ENCODE measurements at regions not wholly inside any gene's neighbourhood (a gene's known extent, or its start where the extent isn't known, plus 50 kb on each side); places are given as distances from the start of the nearest gene placed in this dataset.

DNA sequence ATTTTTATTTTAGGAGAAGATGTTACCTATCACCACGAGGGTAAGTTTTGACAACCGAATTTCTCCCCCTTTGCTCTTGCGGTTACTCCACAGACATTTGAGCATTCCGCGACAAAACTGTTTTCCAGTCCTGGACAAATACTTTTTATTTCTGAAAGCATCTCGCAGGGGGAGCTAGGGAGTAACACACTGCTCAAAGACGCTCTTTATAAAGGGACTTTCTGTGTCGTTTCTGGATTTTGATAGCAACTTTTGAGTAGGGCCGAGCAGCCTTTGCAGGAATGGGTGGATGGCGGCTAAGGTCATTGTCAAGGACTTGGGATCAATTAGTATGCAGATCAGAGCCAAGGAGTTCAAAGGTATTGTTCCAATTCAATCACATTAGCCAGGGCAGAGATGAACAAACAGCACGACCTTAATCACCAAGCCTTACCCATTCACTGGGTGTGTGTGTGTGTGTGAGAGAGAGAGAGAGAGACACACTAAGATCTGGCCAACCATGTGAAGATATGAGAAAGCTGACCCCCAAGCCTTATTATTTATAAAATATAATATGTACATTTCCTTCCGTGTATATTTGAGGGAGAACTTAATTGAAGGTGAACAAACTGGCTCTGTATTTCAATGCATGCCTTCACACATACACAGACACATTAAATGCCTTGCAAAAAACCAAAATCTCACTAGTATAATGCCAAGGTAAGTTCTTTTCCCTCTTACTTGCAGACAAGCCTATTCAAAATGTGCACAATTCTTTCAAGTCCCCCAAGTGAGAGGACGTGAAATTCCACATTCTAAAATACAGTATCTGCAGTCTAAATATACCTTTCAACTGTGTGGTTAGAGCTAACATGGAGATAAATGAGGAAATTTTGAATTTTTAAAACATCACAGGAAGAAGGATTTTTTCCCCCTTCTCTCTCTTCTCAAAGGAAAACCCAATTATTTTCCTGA is 613.8 kb downstream of the VRK1 start:
- no peak for DNase-seq

- DNase-seq = no peak
These were observed 614.9 kb downstream of the VRK1 start for GRCh38 chr14:97411938-97412612.

DNA sequence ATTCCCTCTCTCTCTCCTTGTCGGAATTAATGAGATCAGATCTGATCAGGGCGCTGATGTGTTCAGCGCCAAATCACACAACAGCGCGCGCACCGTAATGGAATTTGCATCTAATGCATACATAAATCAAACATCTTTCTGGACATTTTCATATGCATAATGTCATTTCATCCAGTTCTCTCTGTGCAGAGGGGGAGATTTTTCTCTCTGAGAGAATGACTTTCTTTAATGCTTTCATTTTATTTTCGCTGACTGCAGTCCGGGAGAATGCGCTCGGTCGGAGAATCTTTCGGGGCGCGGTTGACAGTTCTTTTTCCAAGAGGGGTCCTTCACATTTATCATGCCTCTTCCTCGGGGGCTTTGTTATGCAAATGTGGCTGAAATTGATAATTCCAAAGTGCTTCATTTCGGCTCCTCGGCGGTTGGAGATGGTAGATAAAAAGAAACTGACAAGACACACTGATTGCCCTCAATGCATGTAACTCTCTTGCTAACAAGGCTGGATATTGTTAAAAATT is 615.9 kb downstream of the VRK1 start:
- DNase-seq = no peak

GRCh38 chr14:97413966-97414717 is 617.0 kb downstream of the VRK1 start:
- no peak for DNase-seq

DNA sequence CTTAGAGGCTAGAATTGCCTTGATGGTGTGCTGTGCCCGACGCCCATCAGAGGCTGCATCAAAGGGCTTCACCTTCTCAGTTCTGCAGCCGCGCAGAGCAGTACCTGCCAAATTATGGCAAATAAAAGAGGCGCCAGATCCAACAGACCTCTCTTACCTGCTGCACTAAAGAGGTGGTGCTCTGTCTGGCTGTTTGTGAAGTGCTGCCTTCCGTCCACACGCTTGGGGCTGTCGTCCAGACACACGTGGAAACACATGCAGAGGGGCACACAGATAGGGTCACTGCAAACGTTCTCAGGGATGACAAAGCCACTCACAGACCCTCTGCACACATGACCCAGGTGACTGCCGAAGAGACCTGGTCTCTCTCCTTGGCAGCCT is 617.5 kb downstream of the VRK1 start:
- no peak for DNase-seq

DNA sequence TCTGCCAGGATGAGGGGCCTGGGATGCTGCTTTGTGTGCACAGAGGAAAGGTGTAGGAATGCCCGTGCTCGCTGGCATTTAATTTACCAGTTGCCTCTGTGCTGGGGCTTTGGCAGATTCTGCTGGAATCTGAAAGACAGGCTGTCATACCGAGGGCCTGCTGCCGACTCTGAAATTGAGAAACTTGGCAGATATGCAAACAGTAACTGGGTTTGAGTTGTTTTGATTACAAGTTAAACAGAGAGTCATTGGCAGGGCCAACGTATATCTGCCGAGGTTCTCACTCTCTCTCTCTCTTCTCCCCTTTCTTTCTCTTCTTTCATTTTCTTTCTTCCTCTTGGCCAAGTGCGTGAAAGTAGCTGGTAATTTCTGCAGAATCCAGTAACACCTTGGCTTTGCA is 618.7 kb downstream of the VRK1 start:
- no peak for DNase-seq

DNA sequence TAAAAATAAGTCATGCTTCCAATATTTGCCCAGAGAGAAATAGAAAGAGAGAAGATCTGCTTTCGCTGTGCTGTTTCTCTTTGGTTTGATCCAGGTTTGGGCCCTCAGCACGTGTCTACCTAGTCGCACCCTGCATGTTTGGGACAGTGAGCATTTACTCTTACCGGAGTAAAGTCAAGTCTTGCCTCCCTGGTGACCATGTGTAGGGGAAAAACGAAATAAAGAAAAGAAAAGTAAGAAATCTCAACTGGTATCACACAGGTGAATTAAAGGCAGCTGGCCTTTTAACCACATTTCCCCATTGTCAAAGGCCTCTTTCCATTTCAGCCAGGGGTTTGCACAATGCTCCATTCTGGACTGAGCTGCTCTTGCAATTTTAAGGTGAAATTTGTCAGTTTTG is 619.4 kb downstream of the VRK1 start:
- no peak for DNase-seq

DNA sequence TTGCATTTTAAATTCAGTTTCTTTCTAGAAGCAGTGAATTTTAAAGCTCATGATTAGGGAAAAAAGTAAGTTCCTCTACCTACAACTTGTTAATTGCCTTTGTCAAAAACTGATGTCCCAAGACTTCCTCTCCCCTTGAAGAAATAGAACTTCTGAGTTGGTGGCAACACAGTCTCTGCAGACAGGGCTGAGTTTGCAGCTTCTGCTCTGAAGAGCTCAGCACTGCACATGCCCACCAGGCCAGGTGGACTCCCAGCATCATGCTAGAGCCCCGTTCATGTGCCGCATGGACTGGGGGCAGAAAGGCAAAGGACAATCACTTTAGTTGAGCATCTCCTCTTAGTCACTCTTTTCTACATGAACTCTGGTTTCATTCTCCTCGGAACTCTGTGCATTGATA is 620.1 kb downstream of the VRK1 start:
- no peak for DNase-seq

DNA sequence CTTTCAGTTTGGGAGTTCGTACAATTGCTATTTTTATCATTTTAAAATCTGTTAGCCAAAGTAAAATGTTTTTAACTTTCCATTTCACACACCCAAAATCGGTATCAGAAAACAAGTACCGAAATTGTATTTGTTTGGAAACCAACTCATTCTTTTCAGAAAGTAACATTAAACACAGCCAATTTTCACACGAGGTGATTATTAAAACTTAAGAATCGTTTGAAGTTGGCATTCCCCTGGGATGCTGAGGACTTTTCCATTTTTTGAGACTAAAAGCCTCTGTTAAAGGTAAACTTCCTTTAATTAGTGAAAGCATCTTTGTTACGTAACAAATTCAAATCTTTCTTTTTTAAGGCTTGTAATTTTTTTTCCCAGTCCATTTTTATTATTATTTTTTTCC is 623.0 kb downstream of the VRK1 start:
- no peak for DNase-seq

DNA sequence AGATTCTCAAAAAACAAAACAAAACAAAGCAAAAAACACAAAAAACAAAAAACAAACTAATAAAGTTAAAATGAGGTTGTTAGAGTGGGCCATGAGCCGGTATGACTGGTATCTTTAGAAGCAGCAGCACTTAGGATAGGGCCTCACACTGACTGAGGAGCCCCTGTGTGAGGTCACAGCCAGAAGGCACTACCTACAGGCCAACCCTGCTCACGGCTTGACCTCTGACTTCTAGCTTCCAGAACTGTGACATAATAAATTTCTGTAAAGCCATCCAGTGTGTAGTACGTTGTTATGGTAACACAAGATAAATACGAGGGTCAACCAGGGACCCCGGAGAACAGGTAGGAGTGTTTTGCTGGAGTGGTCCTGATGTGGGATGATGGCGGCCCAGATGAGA is 629.6 kb downstream of the VRK1 start:
- no peak for DNase-seq

- no peak for DNase-seq
These were observed 631.7 kb downstream of the VRK1 start for GRCh38 chr14:97428808-97429440.

DNA sequence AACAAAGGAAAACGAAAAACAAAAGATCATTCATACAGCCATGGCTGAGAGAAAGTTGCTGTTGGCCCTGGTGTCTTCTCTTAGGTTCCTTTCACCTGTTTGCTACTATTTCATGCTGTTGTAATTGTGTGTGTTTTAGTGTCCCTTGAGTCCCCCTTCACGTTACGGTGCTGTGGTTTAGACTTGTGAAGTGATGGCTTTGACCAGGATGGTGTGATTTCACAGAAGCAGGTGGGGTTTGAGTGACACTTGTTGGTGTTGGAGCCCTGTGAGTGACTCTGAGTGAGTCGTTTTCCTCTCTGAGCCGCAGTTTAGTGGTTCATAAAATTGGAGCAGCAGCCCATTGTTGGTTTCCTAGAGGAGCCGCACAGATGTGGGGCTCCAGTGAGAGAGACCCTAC is 635.4 kb downstream of the VRK1 start:
- no peak for DNase-seq

GRCh38 chr14:97441740-97442362 is 644.7 kb downstream of the VRK1 start:
- DNase-seq = no peak

DNA sequence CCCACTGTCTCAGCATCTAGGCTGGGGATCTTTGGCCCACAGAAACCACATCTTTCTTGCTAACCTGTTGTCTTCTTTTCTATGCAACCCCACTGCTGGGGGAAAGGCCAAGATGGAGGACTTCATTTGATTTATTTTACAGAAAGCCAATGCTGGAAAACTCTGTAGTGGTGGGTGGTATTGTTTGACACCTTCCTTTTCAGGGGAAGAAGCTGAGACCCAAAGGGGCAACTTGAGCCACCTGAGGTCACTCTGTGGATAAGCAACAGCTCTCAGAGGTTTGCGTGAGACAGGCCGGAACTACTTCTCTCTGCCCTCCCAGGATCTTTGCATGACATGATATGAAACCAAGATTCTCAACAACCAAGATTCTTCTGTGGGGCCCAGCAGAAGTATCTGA is 645.2 kb downstream of the VRK1 start:
- no peak for DNase-seq

GRCh38 chr14:97443412-97443811 is 646.2 kb downstream of the VRK1 start:
- DNase-seq = no peak

DNA sequence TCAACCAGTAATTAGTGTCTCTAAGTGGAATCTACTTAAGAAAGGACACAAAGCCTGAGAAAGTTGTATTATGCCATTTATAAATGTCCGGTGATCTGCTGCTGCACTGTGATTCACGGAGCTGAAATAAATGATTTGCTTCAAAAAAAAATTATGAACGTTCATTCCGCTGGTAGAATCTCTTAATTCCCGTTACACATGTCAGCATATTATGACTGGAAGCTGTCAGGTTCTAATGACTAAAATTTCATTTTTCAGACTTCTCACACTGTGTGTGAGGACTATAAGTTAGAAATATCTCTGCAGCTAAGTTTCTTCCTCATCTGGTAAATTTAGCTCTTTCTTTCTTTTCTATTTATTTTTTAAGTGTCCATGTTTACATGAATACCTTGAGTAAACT is 647.1 kb downstream of the VRK1 start:
- DNase-seq = no peak

GRCh38 chr14:97445367-97445766 is 648.2 kb downstream of the VRK1 start:
- DNase-seq = no peak

DNA sequence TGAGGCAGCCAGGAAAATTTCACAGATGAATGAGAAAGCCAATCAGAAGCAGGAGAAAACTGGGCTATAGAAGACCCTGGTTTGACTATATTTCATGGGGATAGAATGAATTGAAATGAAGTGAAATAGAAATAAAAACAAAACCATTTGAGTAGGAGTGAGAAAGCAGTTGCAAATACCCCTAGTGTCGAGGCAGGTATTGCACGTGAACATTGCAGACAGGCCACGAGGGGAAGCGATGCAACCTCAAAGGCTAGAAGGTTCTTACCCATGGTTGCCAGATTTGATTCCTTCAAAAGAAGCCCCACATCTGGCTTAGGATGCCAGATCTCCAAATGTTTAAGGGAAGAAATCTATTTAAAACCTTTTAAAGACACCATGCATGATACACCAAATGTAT is 648.9 kb downstream of the VRK1 start:
- DNase-seq = no peak

DNA sequence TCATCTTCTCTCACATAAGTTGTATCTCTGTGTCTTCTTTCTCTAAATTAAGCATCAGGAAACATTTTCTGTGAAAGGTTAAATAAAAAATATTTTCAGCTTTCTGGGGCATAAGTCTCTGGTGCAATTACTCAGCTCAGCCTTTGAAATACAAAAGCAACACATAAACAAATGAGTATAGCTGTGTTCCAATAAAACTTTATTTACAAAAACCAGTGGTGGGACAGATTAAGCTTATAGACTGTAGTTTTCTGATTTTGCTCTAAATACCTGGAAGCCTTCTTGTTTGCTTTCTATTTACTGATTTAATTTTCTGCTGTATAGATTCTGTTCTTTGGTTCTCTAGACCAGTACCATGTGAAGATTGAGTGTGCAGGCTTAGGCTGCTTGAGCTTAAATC is 655.1 kb downstream of the VRK1 start:
- no peak for DNase-seq

- DNase-seq = no peak
These were observed 656.8 kb downstream of the VRK1 start for GRCh38 chr14:97453991-97454390.

GRCh38 chr14:97456462-97456861 is 659.3 kb downstream of the VRK1 start:
- DNase-seq = no peak

DNA sequence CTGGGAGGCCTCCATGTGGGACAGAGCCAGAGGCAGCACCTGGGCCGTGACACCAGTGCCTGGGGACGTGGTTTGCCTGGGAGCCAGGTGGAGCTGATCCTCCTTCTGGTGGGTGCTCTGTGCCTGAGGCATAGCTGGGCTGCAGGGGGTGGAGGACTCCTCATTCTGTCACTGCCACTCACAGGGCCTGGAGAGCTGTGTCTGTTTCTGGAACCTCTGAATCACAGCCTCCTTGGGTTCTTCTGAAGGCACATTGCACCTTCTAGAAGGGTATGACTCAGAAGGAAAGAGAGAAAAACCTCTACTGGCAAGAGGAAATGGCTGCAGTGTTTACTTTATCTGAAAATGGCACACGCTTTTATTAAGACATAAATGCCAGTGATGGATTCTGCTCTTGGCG is 659.8 kb downstream of the VRK1 start:
- no peak for DNase-seq
